CD1c-positive myeloid dendritic cell (primary cell): ENCODE measurements at regions not wholly inside any gene's neighbourhood (a gene's known extent, or its start where the extent isn't known, plus 50 kb on each side); places are given as distances from the start of the nearest gene placed in this dataset.
"Not testable (repeated sequence)": the region's sequence is repeated elsewhere in the genome, so short reads cannot be mapped to it uniquely, and the experiment has no call there.

Experiments used
- DNase-seq: peaks from one replicate; pipeline ENCODE4 v3.0.0-alpha.2; 2016; ENCODE audit errors: extremely low spot score

DNA sequence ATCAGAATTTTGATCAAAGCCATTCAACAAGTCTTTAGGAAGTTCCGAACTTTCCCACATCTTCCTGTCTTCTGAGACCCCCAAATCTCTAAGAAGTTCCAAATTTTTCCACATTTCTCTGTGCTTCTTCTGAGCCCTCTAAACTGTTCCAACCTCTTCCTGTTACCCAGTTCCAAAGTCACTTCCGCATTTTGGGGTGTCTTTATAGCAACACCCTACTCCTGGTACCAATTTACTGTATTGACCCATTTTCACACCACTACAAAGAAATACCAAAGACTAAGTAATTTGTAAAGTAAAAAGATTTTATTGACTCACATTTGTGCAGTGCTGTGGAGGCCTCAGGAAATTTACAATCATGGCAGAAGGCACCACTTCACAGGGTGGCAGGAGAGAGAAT lies 385.8 kb upstream of the GHITM start:
- DNase-seq: no peak

DNA sequence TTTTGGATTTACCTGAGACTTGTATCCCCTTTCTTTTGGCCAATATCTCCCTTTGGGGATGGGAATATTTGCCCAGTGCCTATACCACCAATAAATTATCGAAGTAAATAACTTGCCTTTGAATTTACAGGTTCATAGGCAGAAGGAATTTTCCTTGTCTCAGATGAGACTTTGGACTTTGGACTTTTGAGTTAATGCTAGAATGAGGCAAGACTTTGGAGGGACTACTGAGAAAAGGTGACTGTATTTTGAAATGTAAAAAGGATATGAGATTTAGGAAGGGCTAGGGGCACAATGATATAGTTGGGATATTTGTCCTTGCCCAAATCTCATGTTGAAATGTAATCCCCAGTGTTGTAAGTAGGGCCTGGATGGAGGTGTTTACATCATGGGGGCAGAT lies 384.5 kb upstream of the GHITM start:
- no peak for DNase-seq

DNA sequence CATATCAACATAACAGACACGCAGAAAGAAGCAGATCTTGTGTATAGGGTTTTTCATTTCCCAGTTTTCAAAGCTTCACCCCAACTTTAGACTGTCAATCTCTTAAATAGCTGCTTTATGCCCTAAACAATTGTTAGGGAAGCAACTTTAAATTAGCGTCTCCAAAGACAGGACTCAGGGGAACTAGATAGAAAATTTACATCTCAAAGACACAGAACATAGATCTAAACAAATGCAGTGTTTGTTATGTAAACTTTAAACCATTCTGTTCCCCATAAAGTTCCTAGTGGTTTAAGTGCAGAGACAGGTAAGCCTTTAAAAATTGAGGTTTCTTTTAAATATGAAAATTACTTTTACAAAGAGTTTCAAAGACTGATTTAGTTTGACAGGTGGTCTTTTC lies 379.2 kb upstream of the GHITM start:
- no peak for DNase-seq

DNA sequence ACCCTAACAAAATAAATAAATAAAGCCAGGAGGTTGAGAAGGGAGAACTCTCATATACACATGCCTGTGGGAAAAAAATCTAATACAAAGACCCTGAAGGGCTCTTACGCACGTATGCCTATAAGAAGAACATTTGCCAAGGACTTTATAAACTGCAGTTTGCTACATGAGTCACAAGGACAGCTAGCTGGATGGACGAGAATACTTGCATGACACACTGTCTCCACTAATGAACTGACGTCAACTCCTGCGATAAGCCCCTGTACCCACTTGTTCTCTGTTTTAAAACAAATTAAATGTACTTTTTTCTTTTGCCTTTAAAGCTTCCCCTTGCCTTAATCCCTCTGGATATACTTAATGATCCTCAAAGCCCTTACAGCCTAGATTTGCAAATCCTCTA lies 374.6 kb upstream of the GHITM start:
- DNase-seq: no peak

DNA sequence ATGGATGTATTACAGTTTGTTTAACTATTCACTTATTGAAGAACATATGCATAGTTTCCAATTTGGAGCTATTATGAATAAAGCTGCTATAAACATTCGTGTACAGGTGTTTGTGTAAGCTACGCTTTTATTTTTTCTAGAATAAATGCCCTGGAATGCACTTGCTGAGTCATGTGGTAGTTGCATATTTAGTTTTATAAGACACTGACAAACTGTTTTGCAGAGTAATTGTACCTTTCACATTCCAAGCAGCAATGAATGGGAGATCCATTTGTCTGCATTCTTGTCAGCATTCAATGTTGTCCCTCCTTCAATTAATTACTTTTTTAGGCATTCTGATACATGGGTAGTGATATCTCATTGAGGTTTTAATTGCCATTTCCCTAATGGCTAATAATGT lies 373.6 kb upstream of the GHITM start:
- DNase-seq: no peak

DNA sequence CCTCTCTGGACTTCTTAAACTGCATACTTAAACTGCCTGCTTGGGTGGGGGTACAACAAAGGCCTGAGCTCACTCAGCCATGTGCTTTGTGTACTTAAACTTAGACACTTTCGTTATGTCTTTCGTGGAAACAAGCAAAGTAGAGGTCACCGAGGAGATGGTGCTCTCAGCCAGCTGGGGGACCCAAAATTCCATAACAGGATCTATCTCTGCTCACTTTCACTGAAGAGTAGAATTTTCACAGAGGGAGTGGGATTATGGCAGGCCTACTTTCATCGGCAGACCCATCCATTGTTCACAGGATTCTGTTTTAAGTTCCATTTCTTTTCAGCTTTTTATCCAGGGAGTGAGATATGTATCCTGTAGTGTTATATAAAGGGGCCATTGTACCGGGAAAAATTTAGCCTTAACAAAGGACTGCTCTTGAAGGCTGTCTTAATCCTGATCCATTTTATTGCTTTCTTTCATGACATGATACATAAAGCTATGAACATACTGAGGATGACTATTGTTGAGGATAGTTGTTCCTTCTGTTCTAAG lies 370.0 kb upstream of the GHITM start:
- DNase-seq: no peak

DNA sequence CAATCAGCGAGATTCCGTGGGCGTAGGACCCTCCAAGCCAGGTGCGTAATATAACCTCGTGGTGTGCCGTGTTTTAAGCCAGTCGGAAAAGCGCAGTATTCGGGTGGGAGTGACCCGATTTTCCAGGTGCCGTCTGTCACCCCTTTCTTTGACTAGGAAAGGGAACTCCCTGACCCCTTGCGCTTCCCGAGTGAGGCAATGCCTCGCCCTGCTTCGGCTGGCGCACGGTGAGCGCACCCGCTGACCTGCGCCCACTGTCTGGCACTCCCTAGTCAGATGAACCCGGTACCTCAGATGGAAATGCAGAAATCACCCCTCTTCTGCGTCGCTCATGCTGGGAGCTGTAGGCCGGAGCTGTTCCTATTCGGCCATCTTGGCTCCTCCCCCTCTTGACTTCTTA lies 352.6 kb upstream of the GHITM start:
- DNase-seq: not testable (repeated sequence)

DNA sequence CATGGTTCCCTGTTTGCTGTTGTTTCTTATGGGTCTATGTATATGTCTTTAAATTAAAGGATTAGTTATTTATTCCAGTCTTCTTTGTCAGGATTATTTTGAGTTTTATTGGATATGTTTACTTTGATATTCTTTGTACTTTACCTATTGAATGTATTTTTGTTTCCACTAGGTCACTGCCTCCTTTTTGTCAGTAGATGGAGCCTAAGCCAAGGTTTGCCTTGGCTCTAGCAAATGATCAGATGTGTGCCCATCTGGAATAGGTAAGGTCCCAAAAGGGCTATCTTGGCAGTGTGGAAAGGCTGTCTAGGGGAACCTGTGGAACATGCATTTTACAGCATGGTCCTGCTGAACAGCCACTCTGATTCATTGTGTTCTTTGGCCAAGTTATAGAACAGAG lies 337.3 kb upstream of the GHITM start:
- no peak for DNase-seq

DNA sequence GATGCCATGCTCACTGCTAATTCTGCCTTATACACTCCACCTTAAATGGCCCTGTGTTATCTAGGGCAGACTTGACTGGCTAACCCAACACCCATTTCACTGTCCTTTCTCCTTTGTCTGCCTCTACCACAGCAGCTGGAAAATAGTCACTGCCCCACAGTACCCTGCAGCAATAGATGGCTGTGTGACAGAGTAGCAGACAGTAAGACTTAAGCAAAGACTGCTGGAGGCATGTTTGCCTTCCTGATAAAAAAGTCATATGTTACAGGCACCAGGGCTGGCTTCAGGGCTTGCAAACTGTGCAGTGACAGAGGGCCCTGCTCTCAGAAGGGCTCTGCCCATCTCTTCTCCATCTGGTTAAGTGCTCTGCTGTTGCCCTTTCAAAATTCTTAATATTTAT lies 332.6 kb upstream of the GHITM start:
- DNase-seq: no peak

DNA sequence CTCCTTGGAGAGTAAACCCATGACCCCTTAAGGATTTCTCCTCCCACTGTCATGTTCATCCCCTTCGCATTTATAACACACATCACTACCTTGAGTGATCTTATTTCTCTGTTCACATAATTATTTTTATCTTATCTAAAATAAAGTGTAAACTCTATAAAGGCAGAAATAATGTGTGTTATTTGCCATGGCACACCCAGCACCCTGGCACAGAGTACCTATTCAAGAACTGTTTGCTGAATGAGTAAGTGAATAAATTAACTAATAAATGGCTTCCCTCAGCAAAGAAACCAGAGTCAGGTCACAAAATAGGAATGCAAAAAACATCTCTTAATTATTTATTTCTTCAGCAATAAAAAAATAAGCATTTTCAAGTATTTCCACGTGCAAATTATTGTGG lies 330.3 kb upstream of the GHITM start:
- DNase-seq: no peak

DNA sequence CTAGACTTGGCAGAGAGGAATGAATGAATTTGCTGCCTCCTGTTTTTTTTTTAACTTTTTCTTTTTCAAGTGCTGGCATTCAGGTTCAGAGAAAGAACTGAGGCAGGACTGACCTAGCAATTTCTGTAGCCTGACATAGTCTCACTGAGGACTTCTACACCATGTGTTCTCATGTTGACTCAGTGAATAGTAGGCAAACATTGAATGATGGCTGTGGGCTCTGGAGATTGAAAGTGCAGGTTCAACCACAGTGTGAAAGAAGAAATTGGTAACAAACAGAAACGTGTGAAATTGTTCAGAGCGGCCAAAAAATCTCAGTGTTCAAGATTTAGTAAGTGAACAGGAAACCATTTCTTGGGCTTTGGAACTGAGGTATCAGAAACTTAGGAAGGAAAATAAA lies 322.4 kb upstream of the GHITM start:
- DNase-seq: no peak

DNA sequence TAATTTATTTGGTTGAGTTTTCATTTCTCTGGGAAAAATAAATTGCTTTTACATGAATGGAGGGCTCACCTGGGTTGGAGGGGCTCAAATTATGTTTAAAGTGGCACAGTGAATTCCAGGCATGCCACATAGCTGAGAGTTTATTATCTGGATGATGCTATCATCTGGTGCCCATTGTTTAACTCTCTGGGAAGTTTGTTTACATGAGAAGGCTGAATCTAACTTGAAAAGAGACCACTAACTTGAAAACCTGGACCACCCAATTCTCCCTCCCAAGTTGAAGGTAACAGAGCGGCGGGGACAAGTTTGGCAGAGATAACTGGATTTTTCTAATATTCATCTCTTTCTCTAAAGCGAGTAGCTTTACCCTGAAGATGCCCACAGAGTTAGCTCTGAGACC lies 321.5 kb upstream of the GHITM start:
- DNase-seq: no peak

DNA sequence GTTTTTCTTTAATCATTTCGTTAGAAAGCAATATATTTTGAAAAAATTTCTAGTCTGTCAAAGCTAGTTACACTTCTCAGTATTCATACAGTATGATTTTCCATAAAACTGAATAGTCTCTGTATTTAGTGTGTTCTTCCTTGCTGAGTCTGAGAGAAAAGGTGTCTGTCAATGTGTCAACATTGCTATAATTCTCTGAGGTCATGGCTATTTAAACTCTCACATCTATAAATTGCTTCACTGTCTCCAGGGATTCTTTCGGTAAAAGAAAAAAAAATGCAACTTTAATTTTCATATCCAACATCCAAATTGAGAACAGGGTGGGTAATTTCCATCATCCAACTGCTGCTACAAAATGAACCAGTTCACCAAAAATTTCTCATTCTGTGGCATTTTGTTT lies 319.7 kb upstream of the GHITM start:
- no peak for DNase-seq

DNA sequence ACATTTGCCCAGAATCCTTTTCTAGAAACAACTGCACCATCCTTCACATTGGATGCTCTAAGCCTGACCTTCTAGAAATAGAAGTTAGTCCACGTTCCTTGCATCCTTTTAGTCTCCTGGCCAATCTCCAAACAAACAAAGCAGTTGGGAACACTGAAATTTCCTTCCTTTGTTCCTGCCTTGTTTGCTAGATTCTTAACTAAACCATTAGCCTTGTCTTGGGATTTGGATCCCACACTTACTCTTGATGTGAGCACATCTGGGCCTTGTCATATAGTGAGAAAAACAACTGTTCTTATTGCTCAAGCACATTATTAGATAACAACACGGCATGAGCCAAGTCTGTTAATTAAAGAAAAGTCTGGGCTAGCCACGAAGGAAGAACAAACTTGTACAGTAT lies 319.3 kb upstream of the GHITM start:
- no peak for DNase-seq

DNA sequence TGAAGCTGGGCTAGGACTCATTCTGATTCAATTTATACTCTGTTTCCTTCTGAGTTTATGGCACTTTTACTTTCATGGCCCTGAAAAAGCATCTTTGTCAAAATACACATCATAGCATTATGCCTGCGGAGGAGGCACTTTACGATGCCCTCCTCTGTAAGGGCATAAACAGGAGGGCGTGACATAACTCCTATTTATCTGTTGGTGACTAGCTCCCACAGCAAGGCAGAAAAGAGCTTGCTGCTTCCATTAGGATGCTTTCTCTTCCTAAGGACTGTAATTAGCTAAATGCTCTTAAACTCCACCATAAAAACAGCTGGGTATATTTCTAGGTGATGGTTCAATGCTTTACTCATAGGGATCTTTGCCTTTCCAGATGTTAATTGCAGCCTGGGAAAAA lies 315.2 kb upstream of the GHITM start:
- DNase-seq: no peak

DNA sequence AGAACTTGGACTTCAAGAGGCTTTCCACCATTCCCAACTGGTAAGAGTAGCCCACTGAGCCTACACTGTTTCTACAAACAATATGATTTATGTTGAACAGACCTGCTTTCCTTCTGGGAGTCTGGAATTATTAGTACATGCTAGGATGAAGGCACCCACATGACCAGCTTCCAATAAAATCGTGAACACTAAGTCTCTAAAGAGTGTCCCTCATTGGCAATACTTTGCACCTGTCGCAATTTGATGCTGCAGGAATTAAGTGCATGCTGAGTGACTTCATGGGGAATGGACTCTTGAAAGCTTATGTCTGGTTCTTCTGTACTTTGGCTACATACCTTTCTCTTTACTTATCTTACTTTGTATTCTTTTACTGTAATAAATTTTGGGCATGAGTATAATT lies 305.2 kb upstream of the GHITM start:
- no peak for DNase-seq

DNA sequence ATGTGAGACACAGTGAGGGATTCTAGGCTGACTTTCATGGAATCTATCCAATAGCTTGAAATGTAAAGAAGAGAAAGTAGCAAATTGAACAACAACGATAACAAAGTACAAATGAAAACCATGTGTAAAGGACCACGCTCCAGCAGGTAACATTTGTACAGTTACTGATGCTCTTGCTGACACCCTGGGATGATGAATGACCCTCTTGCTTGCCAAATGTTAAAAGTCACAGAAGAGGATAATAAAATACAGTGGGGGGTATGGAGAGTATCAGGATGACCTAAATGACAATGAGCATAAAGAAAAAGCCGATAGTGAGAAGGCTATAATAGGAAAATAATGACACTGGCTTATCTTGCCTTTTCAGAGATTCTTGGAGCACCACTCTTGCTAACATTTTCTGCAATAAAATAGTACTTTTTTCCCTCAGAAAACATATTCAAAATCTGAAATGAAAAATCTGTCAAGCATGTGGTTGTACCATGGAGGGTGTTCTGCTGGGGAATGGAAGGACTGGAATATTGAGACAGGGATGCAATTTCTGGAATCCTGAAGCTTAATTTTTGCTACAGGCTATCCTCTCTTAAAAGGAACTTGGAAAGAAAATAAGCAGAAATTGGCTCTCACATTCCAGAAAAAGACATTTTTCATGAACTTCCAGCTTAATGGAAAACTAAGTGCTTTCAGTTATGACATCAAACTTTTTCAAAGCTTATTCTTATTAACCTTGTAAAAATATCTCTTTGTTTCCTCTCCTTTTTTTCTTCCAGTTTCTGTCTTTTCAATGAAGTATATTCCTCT lies 303.2 kb upstream of the GHITM start:
- no peak for DNase-seq

DNA sequence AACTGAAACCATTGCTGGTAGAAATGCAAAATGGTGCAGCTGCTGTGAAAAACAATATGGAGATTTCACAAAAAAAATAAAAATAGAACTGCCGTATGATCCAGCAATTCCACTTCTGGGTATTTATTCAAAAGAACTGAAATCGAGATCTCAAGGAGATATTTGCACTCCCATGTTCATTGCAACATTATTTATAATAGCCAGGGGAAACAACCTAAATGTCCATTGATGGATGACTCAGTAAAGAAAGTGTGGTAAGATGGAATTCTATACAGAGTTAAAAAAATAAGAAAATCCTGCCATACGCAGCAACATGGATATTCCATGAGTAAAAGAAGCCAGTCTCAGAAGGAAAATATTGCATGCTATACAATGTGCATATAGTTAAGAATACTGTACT lies 290.6 kb upstream of the GHITM start:
- DNase-seq: no peak

DNA sequence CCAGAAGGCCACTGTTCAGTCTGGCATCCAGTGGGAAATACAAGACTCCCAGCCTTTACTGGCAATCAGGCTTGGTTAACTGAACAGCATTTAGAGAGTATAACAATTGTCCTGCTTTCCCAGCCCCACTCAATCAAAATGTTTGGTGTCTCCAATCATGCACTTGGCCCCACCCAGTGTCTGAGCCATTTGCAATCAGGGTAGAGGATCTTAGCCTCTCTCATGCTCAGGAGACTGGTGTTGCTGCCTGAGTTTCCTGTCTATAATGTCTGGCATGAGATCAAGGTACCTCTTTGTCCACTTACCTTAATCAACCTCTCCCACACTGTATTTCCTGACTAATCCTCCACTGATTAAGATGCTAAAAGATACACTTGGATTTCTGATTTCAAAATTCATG lies 290.2 kb upstream of the GHITM start:
- DNase-seq: no peak

DNA sequence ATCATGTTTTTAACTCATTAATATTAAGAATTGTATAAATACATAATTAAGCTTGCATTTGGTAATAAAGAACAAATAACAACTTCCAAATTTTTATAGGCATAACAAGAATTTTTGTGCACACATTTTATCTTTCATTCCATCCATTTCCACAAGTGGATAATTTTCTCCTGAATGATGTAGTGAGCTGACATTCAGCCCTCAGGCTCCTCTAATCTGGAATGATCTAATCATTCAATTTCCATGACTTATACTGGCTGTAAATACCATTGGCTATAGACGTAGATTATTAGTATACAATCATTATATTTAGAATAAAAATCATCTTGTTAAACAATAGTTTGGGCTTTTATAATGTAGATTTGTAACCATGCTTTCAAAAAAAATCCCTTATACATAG lies 287.2 kb upstream of the GHITM start:
- DNase-seq: no peak

DNA sequence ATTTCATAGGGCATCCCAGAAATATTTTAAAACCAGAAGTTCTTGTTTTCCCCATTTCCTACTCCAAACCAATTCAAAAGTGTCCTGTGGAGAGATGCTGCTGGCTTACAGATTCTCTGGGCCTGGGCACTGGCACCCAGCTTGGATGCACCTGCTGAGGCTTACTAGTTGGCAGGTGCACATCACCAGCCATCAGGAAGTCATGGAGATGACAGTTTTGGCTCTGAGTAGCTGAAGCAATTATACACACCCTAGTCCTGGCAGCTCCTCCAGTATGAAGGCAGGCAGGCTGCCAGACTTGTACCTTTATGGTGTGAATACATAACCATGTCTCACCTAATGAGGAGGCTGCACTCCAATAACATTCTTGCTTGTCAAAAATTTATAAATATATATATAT lies 276.6 kb upstream of the GHITM start:
- DNase-seq: no peak

DNA sequence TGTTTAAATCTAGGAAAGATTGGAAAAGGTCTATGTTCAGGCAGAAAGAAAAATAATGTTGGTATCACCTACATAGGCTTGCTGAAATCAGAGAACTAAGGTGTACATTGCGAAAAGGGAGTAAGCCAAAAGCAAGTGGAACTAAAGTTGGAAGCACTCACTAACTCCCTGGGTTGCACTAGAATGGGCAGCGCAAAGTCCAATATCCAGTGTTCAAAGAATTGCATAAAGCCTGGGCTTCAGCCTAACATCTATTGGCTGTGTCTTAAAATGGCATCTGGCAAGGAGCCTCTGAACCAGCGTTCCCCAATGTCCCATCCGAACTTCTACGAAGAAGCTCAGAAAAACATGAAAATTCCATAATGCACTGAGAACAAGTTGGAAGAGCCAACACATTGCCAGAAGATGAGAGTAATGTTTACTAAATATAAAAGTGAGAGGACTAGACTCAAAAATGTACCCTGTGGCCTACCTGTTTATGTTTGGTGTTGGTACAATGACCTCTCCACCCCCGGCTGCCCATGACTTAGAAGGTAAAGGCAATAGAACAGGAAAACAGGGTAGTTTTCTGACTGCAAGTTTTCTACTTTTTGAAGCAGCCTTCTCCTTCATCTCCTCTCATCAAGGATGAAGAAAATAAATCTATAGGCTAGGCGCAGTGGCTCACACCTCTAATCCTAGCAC lies 275.9 kb upstream of the GHITM start:
- no peak for DNase-seq

DNA sequence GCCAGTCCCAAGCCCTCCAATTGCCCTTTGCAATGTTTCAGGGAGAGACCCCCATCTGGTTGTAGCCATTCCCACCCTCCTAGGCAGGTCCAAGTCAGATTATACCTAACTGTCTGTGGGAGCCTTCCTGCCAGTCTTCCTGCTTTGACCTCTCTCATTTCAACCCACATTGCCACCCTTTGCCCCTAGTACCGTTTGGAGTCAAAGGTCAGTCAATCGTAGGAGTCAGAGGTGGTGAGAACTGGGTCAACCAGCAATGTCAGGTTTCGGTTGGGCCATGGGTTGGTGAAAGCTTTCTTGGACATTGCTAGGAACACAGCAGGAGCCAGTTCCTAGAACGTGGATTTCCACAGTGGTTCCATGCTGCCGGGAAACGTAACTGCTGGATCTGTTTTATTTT lies 269.4 kb upstream of the GHITM start:
- DNase-seq: no peak
